SKM-1 treated with dmso at 0.1 percent for 144 hours (cell line): ENCODE measurements at regions not wholly inside any gene's neighbourhood (a gene's known extent, or its start where the extent isn't known, plus 50 kb on each side); places are given as distances from the start of the nearest gene placed in this dataset.
A peak's percentile ranks its signal among the peaks of the same experiment; 100 is the strongest.

Source experiments
- DNase-seq: peaks from one replicate; lab custom pipeline; 2025; ENCODE audit not compliant: unreplicated experiment; lab: John Stamatoyannopoulos, UW

DNA sequence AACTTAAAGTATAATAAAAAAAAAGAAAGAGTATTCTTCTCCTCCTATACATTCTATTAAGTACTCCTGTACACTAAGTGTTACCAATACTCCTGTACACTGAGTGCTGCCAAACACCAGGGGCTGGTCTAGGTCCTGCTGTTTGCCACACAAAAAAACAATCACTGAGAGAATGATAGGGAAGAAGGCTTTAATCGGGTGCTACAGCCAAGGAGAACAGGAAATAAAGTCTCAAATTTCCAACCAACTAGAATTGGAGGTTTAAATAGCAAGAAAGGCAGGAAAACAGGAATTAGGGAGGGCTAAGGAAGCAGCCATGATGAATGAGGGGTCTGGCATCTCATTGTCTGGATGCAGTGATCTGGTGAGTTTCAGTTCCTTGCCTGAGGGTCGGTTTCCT is 239.8 kb downstream of the ZNF674 start:
- DNase-seq: no peak

DNA sequence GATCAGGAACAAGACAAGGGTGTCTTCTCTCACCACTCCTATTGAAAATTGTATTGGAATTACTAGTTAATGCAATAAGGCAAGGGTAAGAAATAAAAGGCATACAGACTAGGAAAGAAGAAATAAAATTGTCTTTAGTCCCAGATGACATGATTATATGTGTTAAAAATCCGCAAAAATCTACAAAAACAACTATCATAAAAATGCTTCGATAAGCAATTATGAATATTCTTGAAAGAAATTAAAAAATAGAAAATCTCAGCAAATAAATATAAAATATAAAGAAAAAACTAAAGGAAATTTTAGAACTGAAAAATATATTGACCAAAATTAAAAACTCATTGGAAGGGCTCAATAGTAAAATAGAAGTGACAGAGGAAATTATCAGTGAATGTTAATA is 243.3 kb downstream of the ZNF674 start:
- no peak for DNase-seq

DNA sequence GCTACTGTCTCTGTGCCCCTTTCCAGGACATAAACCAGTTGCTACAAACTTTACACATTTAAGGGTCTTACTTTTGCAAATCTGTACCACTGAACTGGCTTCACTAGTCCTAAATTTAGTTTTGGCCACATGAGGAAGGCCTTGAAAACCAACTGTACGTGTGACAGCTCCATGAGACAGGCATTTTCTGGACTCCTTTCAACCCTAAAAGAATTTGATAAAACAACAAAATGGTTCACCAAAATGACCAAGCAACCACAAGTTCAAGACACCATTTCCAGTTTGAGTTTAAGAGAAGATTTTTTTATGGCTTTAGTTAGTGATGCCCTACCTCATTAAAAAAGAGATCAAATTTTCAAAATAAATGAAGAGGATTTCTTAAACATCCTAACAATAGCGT is 246.4 kb downstream of the ZNF674 start:
- no peak for DNase-seq

DNA sequence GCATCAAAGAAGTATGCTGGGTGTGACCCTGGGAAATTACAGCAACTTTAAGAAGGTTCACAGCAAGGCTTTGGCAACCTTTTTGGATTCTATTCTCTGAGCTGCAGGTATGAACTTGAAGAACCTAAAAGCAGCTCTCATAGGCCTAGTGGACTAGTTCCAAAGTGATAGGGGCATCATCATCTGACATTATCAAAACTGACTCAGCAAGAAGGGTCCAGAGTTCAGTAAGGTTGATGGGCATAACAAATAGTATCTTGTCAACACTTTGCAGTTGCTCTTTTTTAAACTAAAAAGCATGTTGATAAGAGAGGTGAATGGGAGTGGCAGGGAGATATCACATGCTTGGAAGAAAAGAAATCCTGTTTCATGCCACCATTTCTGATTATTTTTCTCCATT is 249.3 kb downstream of the ZNF674 start:
- no peak for DNase-seq

DNA sequence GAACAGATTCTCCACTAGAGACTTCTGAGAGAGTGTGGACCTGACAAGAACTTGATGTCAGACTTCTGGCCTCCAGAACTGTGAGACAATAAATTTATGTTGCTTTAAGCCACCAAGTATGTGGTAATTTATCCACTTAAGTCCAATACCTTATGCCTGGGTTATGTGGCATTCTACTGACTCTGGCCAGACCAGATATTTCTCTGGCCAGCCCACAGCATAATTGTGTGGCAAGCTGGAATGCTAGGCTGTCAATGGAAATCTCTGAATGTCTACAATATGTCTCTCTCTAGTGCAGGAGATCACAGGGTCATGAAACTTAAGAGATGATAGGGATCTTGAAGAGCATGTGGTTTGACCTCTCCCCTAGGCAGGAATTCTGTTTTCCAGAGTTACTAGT is 251.0 kb downstream of the ZNF674 start:
- DNase-seq: no peak

DNA sequence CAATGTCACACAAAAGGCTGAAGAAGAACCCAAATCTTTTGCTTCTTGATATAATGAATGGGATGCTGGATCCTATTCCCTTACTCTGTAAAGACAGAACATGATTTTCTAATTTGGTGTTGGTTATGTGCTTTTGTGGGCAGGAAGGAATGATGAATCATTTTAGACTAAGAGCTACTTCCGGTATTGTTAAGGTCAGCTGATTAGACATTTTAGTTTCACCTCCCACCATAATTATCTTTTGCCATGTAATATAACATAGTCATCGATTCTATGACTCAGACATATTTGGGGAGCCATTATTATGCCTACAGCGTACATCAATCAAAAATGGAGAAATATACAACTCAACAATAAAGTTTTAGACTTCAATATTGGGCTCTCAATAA is 265.3 kb downstream of the ZNF674 start:
- DNase-seq: peak; percentile 0

DNA sequence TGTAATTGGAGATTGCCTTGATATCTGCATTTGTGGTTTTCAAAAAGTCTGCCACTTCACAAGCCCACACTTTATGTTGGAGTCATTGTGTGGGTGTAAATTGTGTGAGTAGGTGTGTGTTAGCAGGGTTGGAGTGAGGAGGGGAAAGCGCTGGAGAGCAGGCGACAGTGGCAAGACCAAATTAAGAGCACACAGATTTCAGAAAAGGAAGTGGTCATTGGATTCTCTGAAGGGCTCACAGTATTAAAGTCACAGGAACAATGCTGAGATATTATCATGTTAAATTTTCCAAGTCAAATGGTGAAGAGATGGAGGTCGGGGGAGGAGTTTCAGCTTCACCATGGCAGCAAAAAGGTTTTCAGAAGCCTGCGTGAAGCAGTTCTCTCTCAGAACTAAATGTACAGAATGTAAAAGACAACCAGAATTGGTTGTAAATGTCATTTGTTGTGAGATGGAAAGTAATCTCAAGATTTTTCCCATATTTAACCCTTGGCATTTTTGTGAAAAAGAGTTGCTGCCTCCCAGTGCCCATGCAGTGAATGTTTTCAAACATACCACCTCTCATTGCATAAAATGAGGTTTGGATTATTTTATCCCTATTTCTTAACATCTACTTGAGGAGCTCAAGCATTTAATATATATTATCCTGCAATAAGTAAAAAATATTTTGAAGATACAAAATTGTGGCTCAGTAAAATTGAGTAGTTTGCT is 265.9 kb downstream of the ZNF674 start:
- no peak for DNase-seq

DNA sequence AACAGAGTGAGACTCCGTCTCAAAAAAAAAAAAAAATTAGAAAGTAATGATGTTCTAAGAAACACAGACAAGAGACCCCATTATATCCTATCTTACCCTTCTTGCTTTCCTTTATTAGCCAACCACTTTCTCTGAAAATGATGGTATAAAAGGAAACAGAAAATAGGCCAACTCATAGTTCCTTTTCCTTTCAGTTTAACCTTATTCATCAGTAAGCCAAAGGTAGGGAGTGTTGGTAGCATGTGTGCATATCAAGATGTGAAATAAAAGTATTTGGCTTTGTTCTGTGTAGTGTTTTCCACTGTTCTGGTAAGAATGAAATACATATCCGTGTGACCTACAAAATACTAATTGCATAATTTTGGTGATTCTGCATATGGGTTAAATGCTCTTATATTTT is 266.6 kb downstream of the ZNF674 start:
- no peak for DNase-seq

DNA sequence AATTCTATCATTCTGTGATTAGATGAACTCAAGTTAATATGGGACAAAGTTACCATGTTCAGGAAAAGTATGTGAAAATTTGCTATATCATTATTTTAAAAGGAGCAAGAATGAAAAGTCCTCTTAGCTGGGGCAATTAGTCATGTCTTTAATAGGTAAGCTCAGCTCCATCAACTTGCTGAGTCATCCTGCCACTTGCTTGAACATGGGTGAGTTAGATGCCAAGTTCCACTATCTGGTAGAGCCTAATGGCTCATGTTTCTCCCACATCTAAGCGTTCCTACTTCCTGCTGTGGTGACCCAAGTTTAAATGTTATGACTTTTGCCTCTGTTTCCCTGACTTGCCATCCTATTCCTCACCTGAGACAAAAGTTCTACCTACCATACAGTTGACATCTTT is 276.8 kb downstream of the ZNF674 start:
- no peak for DNase-seq

DNA sequence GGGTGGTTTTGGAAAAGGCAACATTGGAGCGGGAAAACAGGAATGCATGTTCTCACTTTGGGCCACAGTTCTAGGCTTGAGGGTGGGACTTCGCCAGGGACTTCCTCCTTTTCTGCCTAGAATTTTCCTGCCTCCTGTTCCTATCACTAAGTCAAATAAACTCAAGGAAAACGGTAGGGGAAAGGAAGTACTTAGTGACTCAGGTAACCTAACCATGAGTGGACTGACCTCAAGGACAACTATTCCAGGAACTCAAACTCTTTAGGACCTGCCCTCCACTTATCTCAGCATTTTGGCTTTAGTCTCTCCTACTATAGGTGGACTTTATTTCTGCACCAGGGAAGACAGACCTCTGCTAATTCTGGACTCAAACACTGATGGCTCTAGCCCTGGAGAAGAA is 281.7 kb downstream of the ZNF674 start:
- DNase-seq: no peak

DNA sequence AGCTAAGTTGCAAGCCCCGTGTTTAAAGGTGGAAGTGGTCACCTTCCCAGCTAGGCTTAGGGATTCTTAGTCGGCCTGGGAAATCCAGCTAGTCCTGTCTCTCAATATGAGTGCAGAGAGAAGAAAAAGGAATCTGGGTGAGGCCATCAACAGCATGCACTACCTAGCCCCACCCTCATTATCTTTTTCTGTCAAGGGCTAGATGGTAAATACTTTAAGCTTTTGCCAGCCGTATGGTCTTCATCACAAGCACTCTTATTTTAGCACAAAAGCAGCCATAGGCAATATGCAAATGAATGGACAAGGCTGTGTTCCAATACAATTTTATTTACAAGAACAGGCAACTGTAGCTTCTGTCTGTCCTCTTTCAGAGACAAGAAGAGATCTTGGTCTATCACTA is 282.9 kb downstream of the ZNF674 start:
- no peak for DNase-seq

DNA sequence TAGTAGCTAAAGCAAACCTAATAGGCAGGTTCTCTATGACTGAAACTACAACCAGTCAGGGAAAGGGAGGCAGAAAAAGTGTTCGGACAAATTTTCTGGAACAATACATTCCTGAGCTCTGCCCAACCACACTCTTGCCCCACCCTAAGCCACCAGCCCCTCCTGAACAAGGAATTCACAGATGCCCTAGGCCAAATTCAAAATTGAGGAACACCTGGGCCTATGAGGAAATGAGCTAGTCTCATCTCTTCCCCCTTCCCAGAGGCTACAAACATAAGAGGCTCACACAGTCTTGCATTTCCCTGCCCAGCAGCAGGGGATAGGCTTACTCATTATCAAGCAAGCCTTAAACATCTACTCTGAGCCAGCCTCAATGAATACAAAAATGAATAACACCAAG is 284.7 kb downstream of the ZNF674 start:
- DNase-seq: no peak

DNA sequence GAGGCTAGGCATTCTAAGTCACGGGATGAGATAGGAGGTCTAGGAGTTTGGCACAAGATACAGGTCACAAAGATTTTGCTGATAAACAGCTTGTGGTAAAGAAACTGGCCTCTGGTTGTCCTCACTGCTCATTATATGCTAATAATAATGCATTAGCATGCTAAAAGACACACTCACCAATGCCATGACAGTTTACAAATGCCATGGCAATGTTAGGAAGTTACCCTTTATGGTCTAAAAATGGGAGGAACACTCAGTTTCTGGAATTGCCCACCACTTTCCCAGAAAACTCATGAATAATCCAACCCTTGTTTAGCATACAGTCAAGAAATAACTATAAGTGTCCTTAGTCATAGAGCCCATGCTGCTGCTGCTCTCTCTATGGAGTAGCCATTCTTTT is 286.9 kb downstream of the ZNF674 start:
- no peak for DNase-seq

DNA sequence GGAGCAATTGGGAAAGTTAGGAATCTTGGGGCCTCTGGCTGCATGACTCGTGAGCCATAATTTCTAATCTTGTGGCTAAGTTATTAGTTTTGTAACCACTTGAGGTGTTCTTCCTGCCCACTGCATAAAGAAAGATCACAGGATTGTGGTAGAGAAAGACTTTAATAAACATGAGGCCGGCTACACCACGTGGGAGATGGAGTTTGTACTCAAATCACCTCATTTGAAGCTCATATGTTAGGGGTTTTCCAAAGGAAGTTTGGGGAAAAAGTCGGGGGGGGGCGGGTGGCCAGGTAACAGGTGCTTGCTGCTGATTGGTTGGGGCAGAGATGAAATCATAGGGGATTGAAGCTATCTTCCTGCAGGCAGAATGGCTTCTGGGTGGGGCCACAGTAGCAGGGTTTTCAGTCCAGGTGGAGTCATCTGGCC is 287.8 kb downstream of the ZNF674 start:
- no peak for DNase-seq

DNA sequence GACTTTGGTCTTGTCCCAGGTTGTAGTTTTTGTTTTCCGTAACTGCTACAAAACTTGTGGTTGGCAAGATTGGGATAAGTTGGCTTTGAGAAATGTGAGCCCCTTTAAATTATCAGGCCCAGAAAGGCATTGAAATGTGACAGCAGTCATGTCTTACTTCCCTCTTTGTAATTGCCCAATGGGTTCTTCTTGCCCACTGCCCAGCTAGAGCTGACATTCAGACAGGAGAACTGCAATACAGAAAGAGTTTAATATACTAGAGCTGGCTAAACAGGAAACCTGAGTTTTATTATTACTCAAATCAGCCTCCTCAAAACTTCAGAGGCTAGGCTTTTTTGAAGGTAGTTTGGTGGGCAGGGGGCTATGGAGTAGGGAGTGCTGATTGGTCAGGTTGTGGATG is 288.3 kb downstream of the ZNF674 start:
- no peak for DNase-seq

DNA sequence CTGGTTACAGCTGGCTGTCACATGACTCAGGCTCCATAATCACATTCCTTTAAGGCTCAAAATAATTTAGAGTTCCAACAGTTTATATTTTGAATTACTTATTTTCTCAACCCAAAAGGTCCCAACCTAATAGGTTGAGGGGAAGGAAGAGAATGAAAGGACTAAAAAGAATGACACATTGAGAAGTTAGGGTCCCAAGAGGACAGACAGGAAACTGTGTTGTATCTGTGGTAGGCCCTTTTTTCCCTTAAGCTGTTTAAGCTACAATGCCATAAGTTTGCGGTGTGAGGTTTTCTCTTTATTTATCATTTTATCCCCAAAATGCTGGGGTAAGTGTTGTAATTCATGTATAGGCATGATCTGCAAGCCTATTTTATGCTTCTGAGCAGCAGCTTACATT is 290.2 kb downstream of the ZNF674 start:
- DNase-seq: no peak

DNA sequence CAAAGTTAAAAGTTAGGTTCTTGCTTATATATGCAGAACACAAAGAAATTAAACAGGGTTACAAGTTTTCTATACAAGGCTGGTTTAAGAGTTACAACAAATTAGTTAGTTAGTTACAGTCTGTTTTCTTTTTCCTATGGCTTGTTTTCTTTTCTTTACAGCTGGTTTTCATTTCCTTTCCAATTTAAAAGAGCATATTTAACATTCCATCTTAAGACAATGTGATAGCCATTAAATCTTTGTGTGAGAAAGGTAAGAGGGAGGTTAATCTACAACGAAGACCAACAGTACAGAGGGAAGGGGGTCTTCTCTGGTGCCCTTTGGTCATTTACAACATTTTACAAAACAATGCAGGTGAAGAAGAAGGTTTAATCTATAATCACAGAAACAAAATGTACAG is 290.6 kb downstream of the ZNF674 start:
- no peak for DNase-seq

DNA sequence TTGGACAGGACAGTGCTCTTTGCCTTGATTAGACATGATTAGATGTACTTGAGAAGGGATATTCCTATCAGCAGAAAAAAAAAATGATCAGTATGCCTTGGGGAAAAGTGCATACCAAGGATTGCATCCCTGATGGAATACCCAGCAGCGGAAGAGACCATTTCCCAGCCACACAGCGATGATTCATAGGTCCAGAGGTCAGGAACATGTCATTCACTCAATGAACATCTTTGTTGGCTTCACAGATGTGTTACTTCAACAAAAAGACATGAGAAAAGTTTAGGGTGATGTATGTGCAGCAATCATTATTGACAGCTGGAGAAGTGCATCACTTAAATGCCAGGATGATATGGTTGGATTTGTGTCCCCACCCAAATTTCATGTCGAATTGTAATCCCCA is 293.5 kb downstream of the ZNF674 start:
- no peak for DNase-seq

DNA sequence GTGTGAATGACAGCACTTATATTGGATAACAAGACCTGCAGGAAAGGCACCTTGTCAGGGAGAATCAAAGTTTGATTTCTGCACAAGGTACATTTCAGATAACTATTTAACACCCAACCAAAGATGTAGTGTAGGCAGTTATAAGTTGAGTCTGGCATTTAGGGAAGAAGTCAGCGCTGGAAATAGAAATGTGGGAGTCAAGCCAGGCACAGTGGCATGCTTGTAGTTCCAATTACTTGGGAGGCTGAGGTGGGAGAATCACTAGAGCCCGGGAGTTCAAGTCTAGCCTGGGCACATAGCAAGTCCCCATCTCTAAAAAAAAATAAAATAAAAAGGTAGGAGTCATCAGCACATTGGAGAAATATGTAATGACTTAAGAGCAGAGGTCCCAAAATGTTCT is 295.1 kb downstream of the ZNF674 start:
- no peak for DNase-seq

DNA sequence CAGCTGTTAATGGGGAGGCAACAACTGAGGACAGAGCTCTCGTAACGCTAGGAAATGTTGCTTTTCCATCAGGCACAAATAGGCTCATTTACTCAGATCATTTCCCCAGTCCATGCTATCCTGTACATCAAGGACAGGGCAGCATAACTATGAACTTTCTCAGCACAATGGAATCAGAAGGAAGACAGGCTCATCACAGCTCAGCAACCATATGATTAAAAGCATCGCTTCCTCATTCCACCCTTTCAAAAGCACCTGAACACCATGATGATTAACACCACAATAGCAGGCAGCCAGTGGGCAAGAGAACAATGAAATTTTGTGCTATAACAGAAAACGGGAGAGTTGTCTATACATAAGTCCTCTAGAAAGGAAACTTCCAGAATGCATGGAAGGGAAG is 297.8 kb downstream of the ZNF674 start:
- no peak for DNase-seq

DNA sequence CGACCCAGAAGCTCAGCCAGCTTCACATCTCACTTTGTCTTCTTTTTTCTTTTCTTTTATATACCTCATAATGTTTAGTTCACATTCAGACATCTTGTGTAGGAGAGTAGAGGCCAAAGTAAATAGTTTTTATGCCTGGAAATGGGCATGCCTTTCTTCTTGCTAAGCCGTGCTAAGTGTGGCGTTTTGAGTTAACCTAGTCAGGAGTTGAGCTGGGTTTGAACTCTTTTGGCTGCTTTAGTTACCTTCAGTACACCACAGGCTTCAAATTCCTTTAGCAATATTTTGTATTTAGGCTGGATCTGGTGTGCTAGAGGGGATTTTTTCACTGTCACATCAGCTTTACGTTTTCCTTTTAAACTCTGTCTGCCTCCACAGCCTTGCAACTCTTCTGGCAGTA is 300.8 kb downstream of the ZNF674 start:
- no peak for DNase-seq

DNA sequence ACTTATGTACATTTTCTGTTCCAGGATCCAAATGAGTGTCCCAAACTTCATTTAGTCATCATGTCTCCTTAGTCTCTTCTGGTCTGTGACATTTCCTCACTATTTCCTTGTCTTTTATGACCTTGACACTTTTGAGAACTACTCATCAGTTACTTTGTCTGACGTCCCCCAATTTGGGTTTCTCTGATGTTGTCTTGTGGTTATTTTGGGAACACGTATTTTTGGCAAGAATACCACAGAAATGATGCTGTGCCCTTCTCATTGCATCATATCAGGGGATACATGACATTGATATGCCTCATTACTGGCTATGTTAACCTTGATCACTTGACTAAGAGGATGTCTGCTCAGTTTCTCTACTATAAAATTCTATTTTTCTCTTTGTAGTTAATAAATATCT is 308.8 kb downstream of the ZNF674 start:
- no peak for DNase-seq

DNA sequence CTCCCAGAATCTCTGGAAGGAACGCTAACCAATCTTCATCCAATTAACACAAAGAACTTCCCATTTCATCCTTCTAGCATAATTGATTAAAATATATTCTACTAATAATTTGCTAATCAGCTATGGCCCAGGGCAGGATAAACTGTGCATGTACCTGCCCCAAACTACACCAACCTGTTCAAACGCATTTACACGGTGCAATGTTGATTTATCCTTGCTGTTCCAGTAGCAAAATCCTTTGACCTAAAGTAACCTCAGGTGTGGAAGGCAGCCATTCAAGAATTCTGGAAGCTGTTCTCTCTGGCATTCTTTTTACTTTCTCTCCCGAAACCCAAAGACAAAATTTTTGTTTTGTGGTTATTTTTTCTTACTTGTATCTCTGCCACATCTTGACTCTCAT is 309.4 kb downstream of the ZNF674 start:
- no peak for DNase-seq

DNA sequence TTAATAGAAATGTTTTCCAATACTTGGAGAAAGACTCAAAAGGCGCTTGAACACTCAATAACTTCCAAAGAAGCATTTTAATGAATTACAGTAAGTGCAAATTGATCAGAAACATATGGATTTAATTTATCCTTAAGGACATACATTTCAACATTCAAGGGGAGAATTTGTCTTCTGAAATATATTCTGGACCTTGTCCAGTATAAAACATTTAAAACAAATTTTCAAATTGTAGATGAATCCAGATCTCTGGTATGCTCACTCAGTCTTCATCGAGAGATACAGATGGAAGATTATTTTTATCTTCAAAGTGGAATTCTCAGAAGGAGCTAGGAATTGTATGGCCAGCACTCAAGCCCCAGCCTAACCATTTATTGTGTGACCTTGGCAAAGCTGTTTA is 310.4 kb downstream of the ZNF674 start:
- DNase-seq: no peak
